IMR-90 (cell line): ENCODE measurements at regions not wholly inside any gene's neighbourhood (a gene's known extent, or its start where the extent isn't known, plus 50 kb on each side); places are given as distances from the start of the nearest gene placed in this dataset.

Experiments used
- ATAC-seq: fragments of 200-7000 bp; cut with Tn5 transposase; 2 replicates; pipeline ENCODE4 v1.9.1; 2020; ENCODE audit warnings: low read depth, mild to moderate bottlenecking, moderate library complexity
- BruUV-seq: library from RNA; stranded (reverse); fragments of 400-500 nt; replicated peaks from 2 replicates; lab custom pipeline; 2021; lab: Mats Ljungman, UMichigan
- CTCF ChIA-PET: fragments of 300-600 bp; formaldehyde crosslinking; extraction: SDS; loops from one replicate; lab custom pipeline; 2021; ENCODE audit warnings: antibody characterized with exemption; lab: Yijun Ruan, JAX
- POLR2A ChIA-PET: fragments of 300-600 bp; sonication (Branson Sonifier 250); formaldehyde crosslinking; loops from one replicate; lab custom pipeline; 2022; ENCODE audit warnings: antibody characterized with exemption; ENCODE audit not compliant: unreplicated experiment; lab: Charles Lee
- DNase-seq: peaks from one replicate; pipeline ENCODE4 v3.0.0; 2013
- H2AFZ ChIP-seq: replicated peaks from 2 replicates; pipeline ENCODE3; 2013; ENCODE audit warnings: low read length, mild to moderate bottlenecking; ENCODE audit not compliant: poor library complexity
- H2AK5ac ChIP-seq: 2 replicates; pipeline ENCODE4 v1.6.1; 2013; ENCODE audit warnings: low read depth, low read length, inconsistent platforms
- H2AK9ac ChIP-seq: replicated peaks from 2 replicates; pipeline ENCODE3; 2013; ENCODE audit warnings: mild to moderate bottlenecking, low read depth, low read length, moderate library complexity; ENCODE audit not compliant: poor library complexity
- H2BK120ac ChIP-seq: 2 replicates; pipeline ENCODE4 v1.6.1; 2013; ENCODE audit warnings: low read depth, low read length, inconsistent platforms
- H2BK15ac ChIP-seq: 3 replicates; pipeline ENCODE4 v1.6.1; 2013; ENCODE audit warnings: low read depth, low read length, inconsistent platforms
- H2BK20ac ChIP-seq: 2 replicates; pipeline ENCODE4 v1.6.1; 2013; ENCODE audit warnings: low read depth, mild to moderate bottlenecking, inconsistent platforms, low read length, moderate library complexity
- H2BK5ac ChIP-seq: 2 replicates; pipeline ENCODE4 v1.6.1; 2013; ENCODE audit warnings: mild to moderate bottlenecking, low read depth, low read length, inconsistent platforms; ENCODE audit not compliant: poor library complexity, severe bottlenecking
- H3K14ac ChIP-seq: replicated peaks from 2 replicates; pipeline ENCODE4 v1.6.1; 2013; ENCODE audit warnings: low read depth, low read length, inconsistent platforms
- H3K18ac ChIP-seq: 2 replicates; pipeline ENCODE4 v1.6.1; 2013; ENCODE audit warnings: low read depth, low read length, control low read depth
- H3K23ac ChIP-seq: 2 replicates; pipeline ENCODE4 v1.6.1; 2013; ENCODE audit warnings: low read depth, low read length, inconsistent platforms
- H3K27ac ChIP-seq: 2 replicates; pipeline ENCODE4 v1.5.1; 2013; ENCODE audit warnings: mild to moderate bottlenecking, control low read depth, low read length; ENCODE audit not compliant: insufficient read depth
- H3K27me3 ChIP-seq: 2 replicates; pipeline ENCODE4 v1.6.1; 2013; ENCODE audit warnings: low read length; ENCODE audit not compliant: control insufficient read depth, insufficient read depth
- H3K36me3 ChIP-seq: 2 replicates; pipeline ENCODE4 v1.6.1; 2013; ENCODE audit warnings: low read length, mixed read lengths; ENCODE audit not compliant: control insufficient read depth, insufficient read depth
- H3K4ac ChIP-seq: 2 replicates; pipeline ENCODE4 v1.6.1; 2013; ENCODE audit warnings: low read depth, low read length, inconsistent platforms
- H3K4me1 ChIP-seq: 2 replicates; pipeline ENCODE4 v1.6.1; 2013; ENCODE audit warnings: low read length, mixed read lengths; ENCODE audit not compliant: control insufficient read depth, insufficient read depth
- H3K4me2 ChIP-seq: 2 replicates; pipeline ENCODE4 v1.6.1; 2013; ENCODE audit warnings: low read depth, mild to moderate bottlenecking, control low read depth, low read length, moderate library complexity
- H3K4me3 ChIP-seq: 2 replicates; pipeline ENCODE4 v1.5.1; 2013; ENCODE audit warnings: low read depth, mild to moderate bottlenecking, control low read depth, low read length, moderate library complexity; ENCODE audit not compliant: insufficient read depth
- H3K56ac ChIP-seq: 2 replicates; pipeline ENCODE4 v1.6.1; 2013; ENCODE audit warnings: low read length, inconsistent platforms; ENCODE audit not compliant: insufficient read depth; ENCODE audit errors: extremely low read depth
- H3K79me1 ChIP-seq, 2 experiments: 2 replicates each; pipeline ENCODE4 v1.6.1; 2013; ENCODE audit warnings: low read length in 2 of 2, inconsistent platforms in 1 of 2, low read depth in 1 of 2
- H3K9ac ChIP-seq: 2 replicates; pipeline ENCODE4 v1.6.1; 2013; ENCODE audit warnings: low read depth, low read length, control low read depth
- H3K9me1 ChIP-seq: 2 replicates; pipeline ENCODE4 v1.6.1; 2013; ENCODE audit warnings: low read length, inconsistent platforms; ENCODE audit not compliant: insufficient read depth
- H3K9me3 ChIP-seq: 2 replicates; pipeline ENCODE4 v1.6.1; 2013; ENCODE audit warnings: low read length; ENCODE audit not compliant: control insufficient read depth, insufficient read depth
- H4K20me1 ChIP-seq: 2 replicates; pipeline ENCODE4 v1.6.1; 2013; ENCODE audit warnings: low read length, inconsistent platforms; ENCODE audit not compliant: insufficient read depth
- H4K5ac ChIP-seq: 2 replicates; pipeline ENCODE4 v1.6.1; 2013; ENCODE audit warnings: mild to moderate bottlenecking, low read depth, low read length, control low read depth
- H4K8ac ChIP-seq, 2 experiments: 2 replicates each; pipeline ENCODE4 v1.6.1; 2013; ENCODE audit warnings: low read depth in 2 of 2, low read length in 2 of 2, control low read depth in 1 of 2, inconsistent platforms in 1 of 2
- H4K91ac ChIP-seq: 2 replicates; pipeline ENCODE4 v1.6.1; 2013; ENCODE audit warnings: low read depth, low read length, inconsistent platforms; ENCODE audit not compliant: insufficient read depth
- BHLHE40 ChIP-seq: fragments of 150-350 bp; IDR thresholded peaks from 2 replicates; pipeline ENCODE4 v1.6.1; 2016; ENCODE audit warnings: mild to moderate bottlenecking, low read depth, low read length
- CHD1 ChIP-seq: IDR thresholded peaks from 2 replicates; pipeline ENCODE4 v1.6.1; 2012; ENCODE audit warnings: low read depth, low read length, improper control_type of control experiment
- ELK1 ChIP-seq: fragments of 150-350 bp; IDR thresholded peaks from 2 replicates; pipeline ENCODE4 v1.6.1; 2016; ENCODE audit warnings: low read depth, mild to moderate bottlenecking, low read length, moderate library complexity, borderline replicate concordance
- WGBS, 2 experiments: methylation state at CpG; one replicate each; pipeline versions ENCODE4 v1.1.5 to v1.1.7; 2013; ENCODE audit warnings: missing lambda C conversion rate in 2 of 2; ENCODE audit not compliant: insufficient read length in 1 of 2; ENCODE audit errors: extremely low coverage in 2 of 2; 5-methylcytosine and 5-hydroxymethylcytosine counted together
- dilution Hi-C: fragments of 300-500 bp; cut with HindIII; formaldehyde crosslinking; loops from one replicate; pipeline ENCODE4 v1.14.3; 2018; ENCODE audit warnings: low sequenced_read_pairs; ENCODE audit not compliant: unreplicated experiment
- in situ Hi-C: fragments of 300-500 bp; cut with MboI; formaldehyde crosslinking; loops from 3 replicates; pipeline ENCODE4 v1.14.3; 2019; ENCODE audit warnings: low sequenced_read_pairs, inconsistent platforms, mixed read lengths
- intact Hi-C: fragments of 100-400 bp; cut with micrococcal nuclease; formaldehyde crosslinking; loops from 2 replicates; pipeline ENCODE4 v1.10.0; 2022
- TF ChIP-seq, protein P1 (sequence below): conservative IDR thresholded peaks from 2 replicates; pipeline ENCODE4 v1.5.1; 2012; ENCODE audit warnings: mild to moderate bottlenecking, low read depth, low read length, improper control_type of control experiment

- ChIA-PET CTCF (interaction anchor here (0.6 kb wide), 1 partner anchor 10 kb away, joined by 3 read pairs; no protein-coding TSS in a partner anchor), POLR2A (no interaction called here)
- H2AK5ac ChIP-seq = no peak overlapping the region
- no peak overlapping the region for H2BK15ac ChIP-seq
- H3K27ac ChIP-seq = no peak overlapping the region
- no peak overlapping the region for H2BK20ac ChIP-seq
- H3K56ac ChIP-seq = no peak overlapping the region
- H3K9me1 ChIP-seq = no peaks in the 10 kb centered on the region
- in situ Hi-C loops = no loop called here
- H2BK120ac ChIP-seq = no peak overlapping the region
- no TSS peak for BruUV-seq
- no peak overlapping the region for H4K8ac ChIP-seq
- TF ChIP-seq BHLHE40 = no peak
- TF ChIP-seq ELK1 = no peak
- TF ChIP-seq, protein P1, sequence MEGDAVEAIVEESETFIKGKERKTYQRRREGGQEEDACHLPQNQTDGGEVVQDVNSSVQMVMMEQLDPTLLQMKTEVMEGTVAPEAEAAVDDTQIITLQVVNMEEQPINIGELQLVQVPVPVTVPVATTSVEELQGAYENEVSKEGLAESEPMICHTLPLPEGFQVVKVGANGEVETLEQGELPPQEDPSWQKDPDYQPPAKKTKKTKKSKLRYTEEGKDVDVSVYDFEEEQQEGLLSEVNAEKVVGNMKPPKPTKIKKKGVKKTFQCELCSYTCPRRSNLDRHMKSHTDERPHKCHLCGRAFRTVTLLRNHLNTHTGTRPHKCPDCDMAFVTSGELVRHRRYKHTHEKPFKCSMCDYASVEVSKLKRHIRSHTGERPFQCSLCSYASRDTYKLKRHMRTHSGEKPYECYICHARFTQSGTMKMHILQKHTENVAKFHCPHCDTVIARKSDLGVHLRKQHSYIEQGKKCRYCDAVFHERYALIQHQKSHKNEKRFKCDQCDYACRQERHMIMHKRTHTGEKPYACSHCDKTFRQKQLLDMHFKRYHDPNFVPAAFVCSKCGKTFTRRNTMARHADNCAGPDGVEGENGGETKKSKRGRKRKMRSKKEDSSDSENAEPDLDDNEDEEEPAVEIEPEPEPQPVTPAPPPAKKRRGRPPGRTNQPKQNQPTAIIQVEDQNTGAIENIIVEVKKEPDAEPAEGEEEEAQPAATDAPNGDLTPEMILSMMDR = no peak
- TF ChIP-seq CHD1 = no peak
- H3K4me1 ChIP-seq = no peaks in the 10 kb centered on the region
- H3K4me2 ChIP-seq = no peak overlapping the region
- dilution Hi-C loops = no loop called here
- no peak overlapping the region for H4K91ac ChIP-seq
- no peak overlapping the region for H4K5ac ChIP-seq
- no peak overlapping the region for H3K23ac ChIP-seq
- intact Hi-C loops = no loop called here
- H3K14ac ChIP-seq = no peak overlapping the region
- no peaks in the 10 kb centered on the region for H4K20me1 ChIP-seq
- ATAC-seq = no peak
- no peak overlapping the region for H3K9ac ChIP-seq
- H3K18ac ChIP-seq = no peak overlapping the region
- H3K79me1 ChIP-seq = no peaks in the 10 kb centered on the region
- no peaks in the 10 kb centered on the region for H3K9me3 ChIP-seq
- DNase-seq = no peak
- no peak overlapping the region for H2AK9ac ChIP-seq
- no CpG with 5 or more reads among the region's 2 CpGs for WGBS, 2 experiments
- H3K36me3 ChIP-seq = no peaks in the 10 kb centered on the region
- H3K4me3 ChIP-seq = no peak overlapping the region
- no peak overlapping the region for H3K4ac ChIP-seq
- H3K27me3 ChIP-seq = no peaks in the 10 kb centered on the region
- H2BK5ac ChIP-seq = no peak overlapping the region
- no peak overlapping the region for H2AFZ ChIP-seq
Measured at GRCh38 chr4:27198971-27199370, 338.3 kb downstream of the STIM2 start.
